ENCODE measurements at regions not wholly inside any gene's neighbourhood (a gene's known extent, or its start where the extent isn't known, plus 50 kb on each side); places are given as distances from the start of the nearest gene placed in this dataset.

GRCh38 chr9:12874395-12874794, 99.6 kb downstream of the LURAP1L start:
- no peaks in the 10 kb centered on the region for H3K36me3 ChIP-seq (ENCODE audit: insufficient read depth, low read length)

DNA sequence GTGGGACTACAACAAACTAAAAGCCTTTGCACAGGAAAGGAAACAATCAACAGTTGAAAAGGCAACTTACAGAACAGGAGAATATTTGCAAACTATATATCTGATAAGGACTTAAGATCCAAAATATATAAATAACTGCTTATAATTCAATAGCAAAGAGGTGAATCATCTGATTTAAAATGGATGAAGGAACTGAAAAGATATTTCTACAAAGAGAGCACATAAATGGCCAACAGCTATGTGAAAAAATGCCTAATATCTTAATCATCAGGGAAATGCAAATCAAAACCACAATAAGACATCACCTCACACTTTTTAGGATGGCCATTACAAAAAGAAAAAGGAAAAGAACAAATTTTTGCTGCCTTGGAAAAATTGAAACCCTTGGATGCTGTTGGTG, 100.4 kb downstream of the LURAP1L start:
- Histone ChIP-seq H3K4me2 (ENCODE audit: low read length) (no peak overlapping the region), H3K36me3 (ENCODE audit: insufficient read depth, low read length) (no peaks in the 10 kb centered on the region), H3K4me1 (ENCODE audit: control insufficient read depth, insufficient read depth, low read length) (peaks cover 17% of the 10 kb centered on the region), H3K9me3 (replicated peaks; ENCODE audit: low read length) (no peaks in the 10 kb centered on the region), H3K9ac (ENCODE audit: low read depth, low read length) (no peak overlapping the region), H3K4me3 (ENCODE audit: low read length) (no peak overlapping the region), H3K27me3 (ENCODE audit: control insufficient read depth, insufficient read depth, low read length) (no peaks in the 10 kb centered on the region)

More at GRCh38 chr9:12874395-12874794, 99.6 kb downstream of the LURAP1L start:
- peaks cover 17% of the 10 kb centered on the region for H3K4me1 ChIP-seq (ENCODE audit: control insufficient read depth, insufficient read depth, low read length)
- H3K4me2 ChIP-seq (ENCODE audit: low read length): no peak overlapping the region
- no peaks in the 10 kb centered on the region for H3K9me3 ChIP-seq (replicated peaks; ENCODE audit: low read length)
- H3K27me3 ChIP-seq (ENCODE audit: control insufficient read depth, insufficient read depth, low read length): no peaks in the 10 kb centered on the region
- H3K9ac ChIP-seq (ENCODE audit: low read depth, low read length): no peak overlapping the region
- no peak overlapping the region for H3K4me3 ChIP-seq (ENCODE audit: low read length)

DNA sequence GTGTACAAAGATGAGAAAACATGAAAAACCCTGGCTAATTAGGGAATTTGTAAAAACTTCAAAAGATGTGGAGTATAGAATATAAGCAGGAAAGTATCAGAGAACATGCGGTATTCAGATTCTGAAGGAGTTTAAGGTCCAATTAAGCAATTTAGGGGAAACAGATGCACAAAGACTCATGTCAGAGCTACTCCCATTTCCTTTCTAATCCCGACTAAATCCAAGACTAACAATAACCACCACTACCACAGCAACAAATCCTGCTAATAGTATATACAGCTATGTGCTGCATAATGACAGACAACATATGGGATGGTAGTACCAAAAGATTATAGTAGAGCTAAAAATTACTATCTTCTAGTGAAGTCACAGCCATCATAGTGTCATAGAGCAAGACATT, 102.1 kb downstream of the LURAP1L start:
- H3K4me3 ChIP-seq (ENCODE audit: low read length): no peak overlapping the region
- H3K4me2 ChIP-seq (ENCODE audit: low read length): no peak overlapping the region
- H3K9me3 ChIP-seq (replicated peaks; ENCODE audit: low read length): no peaks in the 10 kb centered on the region
- no peaks in the 10 kb centered on the region for H3K36me3 ChIP-seq (ENCODE audit: insufficient read depth, low read length)
- H3K4me1 ChIP-seq (ENCODE audit: control insufficient read depth, insufficient read depth, low read length): peaks cover 19% of the 10 kb centered on the region
- H3K9ac ChIP-seq (ENCODE audit: low read depth, low read length): no peak overlapping the region
- no peaks in the 10 kb centered on the region for H3K27me3 ChIP-seq (ENCODE audit: control insufficient read depth, insufficient read depth, low read length)

DNA sequence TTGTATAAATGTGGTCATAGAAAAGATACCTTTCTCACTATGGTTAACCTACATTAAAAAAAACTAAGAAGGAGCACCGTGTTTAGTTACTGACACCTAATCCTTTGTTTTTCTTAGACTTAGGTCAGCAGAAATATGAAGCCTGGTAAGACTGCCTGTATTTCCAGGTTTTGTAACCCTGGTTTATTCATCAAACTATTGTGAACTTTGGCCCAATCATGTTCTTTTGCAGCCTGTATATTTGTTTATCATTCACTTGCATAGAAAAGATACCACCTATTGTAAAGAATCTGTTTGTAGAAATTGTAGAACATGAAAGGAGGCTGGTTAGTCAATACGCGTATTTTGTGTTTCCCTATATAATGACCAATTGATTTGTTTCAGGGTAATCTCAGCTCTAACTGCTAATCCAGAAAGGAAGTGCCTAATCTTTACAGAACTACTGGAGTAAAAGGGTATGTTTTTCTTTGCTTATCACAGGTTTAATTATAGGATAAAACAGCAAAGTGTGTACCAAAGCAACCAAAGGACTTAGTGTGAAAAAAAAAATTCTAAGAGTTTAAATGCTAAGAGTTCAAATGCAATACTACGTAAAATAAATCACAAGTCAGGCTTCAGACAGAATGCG, 103.6 kb downstream of the LURAP1L start:
- Histone ChIP-seq H3K4me2 (ENCODE audit: low read length) (no peak overlapping the region), H3K36me3 (ENCODE audit: insufficient read depth, low read length) (no peaks in the 10 kb centered on the region)

DNA sequence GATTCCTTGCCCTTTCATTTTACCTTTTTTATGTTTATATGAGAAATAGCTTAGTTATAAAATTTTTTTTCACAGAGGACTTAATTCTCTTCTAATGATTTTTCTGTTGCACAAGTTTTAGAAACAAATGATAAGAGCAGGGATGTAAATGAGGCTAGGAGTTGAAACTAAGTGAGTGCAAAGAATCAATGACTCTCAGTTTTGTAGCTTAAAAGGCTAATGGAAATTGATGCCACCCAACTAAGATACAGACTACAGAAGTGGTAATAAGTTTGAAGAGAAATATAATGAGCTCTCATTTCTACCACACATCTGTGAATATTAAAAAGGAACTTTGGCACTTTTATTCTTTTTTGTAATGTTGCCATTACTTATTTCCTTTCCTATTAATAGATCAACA, 105.1 kb downstream of the LURAP1L start:
- H3K4me1 ChIP-seq (ENCODE audit: control insufficient read depth, insufficient read depth, low read length): peaks cover 31% of the 10 kb centered on the region
- H3K27me3 ChIP-seq (ENCODE audit: control insufficient read depth, insufficient read depth, low read length): no peaks in the 10 kb centered on the region
- no peak overlapping the region for H3K9ac ChIP-seq (ENCODE audit: low read depth, low read length)
- no peaks in the 10 kb centered on the region for H3K9me3 ChIP-seq (replicated peaks; ENCODE audit: low read length)
- H3K36me3 ChIP-seq (ENCODE audit: insufficient read depth, low read length): no peaks in the 10 kb centered on the region
- no peak overlapping the region for H3K4me3 ChIP-seq (ENCODE audit: low read length)
- no peak overlapping the region for H3K4me2 ChIP-seq (ENCODE audit: low read length)

More for the DNA sequence above, 103.6 kb downstream of the LURAP1L start:
- Histone ChIP-seq H3K4me3 (ENCODE audit: low read length) (no peak overlapping the region), H3K9me3 (replicated peaks; ENCODE audit: low read length) (no peaks in the 10 kb centered on the region), H3K27me3 (ENCODE audit: control insufficient read depth, insufficient read depth, low read length) (no peaks in the 10 kb centered on the region), H3K9ac (ENCODE audit: low read depth, low read length) (no peak overlapping the region), H3K4me1 (ENCODE audit: control insufficient read depth, insufficient read depth, low read length) (peaks cover 28% of the 10 kb centered on the region)

- Histone ChIP-seq H3K36me3 (ENCODE audit: insufficient read depth, low read length) (no peaks in the 10 kb centered on the region), H3K4me2 (ENCODE audit: low read length) (no peak overlapping the region), H3K9me3 (replicated peaks; ENCODE audit: low read length) (no peaks in the 10 kb centered on the region), H3K9ac (ENCODE audit: low read depth, low read length) (no peak overlapping the region), H3K27me3 (ENCODE audit: control insufficient read depth, insufficient read depth, low read length) (no peaks in the 10 kb centered on the region), H3K4me3 (ENCODE audit: low read length) (no peak overlapping the region), H3K4me1 (ENCODE audit: control insufficient read depth, insufficient read depth, low read length) (peaks cover 31% of the 10 kb centered on the region)
These were observed 105.7 kb downstream of the LURAP1L start for GRCh38 chr9:12880406-12881015.

DNA sequence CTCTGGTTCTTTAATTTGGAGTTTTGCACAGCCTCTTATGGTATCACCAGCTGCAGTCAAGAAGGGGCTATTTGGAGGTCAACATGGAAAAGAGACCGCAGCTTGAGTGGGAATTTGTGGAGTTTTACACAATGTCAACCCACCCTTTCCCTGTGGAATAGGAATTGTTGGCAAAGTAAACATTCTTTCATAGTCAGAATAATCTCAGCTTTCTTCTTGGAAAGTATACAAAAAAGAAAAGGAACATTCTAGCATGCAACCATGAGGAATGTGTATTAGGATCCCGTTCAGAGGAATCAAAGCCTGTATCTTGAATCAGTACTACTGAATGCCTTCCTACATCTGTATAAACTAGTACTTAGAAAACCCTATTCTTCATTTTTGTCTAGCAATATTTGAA, 107.6 kb downstream of the LURAP1L start:
- peak overlapping the region; percentile 17 for H3K9ac ChIP-seq (ENCODE audit: low read depth, low read length)
- no peaks in the 10 kb centered on the region for H3K9me3 ChIP-seq (replicated peaks; ENCODE audit: low read length)
- H3K4me1 ChIP-seq (ENCODE audit: control insufficient read depth, insufficient read depth, low read length): peaks cover 27% of the 10 kb centered on the region
- no peak overlapping the region for H3K4me3 ChIP-seq (ENCODE audit: low read length)
- no peaks in the 10 kb centered on the region for H3K27me3 ChIP-seq (ENCODE audit: control insufficient read depth, insufficient read depth, low read length)
- no peaks in the 10 kb centered on the region for H3K36me3 ChIP-seq (ENCODE audit: insufficient read depth, low read length)
- H3K4me2 ChIP-seq (ENCODE audit: low read length): peak overlapping the region; percentile 14

DNA sequence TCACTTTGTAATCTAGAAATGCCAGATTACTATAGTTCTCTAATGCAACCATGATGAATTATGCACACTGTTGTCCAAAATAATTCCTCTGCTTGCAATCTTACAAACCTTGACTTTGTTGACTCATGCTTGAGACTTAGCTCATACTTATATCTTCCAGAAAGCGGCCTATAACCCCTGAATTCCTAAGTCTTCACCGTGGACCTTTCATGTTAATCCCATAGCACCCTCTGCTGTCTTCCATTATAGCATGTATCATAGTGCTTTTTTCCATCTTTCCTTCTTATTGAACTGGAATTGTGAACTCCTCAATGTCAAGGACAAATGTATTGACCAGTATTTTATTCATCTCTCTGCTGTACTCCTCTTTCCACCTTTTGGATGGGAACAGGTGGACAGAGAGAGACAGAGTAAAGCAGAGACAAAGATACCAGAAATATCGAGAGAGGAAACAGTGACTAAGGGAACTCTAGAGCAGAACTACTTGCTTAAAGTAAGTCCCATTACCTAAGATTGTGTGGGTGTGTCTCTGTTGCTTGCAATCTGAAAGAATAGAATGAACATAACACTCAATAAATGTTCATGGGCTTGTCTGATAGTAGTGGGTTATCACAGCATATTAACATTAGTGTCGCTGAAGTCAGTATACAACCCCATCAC, 110.0 kb downstream of the LURAP1L start:
- Histone ChIP-seq H3K36me3 (ENCODE audit: insufficient read depth, low read length) (no peaks in the 10 kb centered on the region), H3K27me3 (ENCODE audit: control insufficient read depth, insufficient read depth, low read length) (no peaks in the 10 kb centered on the region), H3K9ac (ENCODE audit: low read depth, low read length) (no peak overlapping the region), H3K4me2 (ENCODE audit: low read length) (no peak overlapping the region), H3K4me1 (ENCODE audit: control insufficient read depth, insufficient read depth, low read length) (peaks cover 14% of the 10 kb centered on the region), H3K4me3 (ENCODE audit: low read length) (no peak overlapping the region), H3K9me3 (replicated peaks; ENCODE audit: low read length) (no peaks in the 10 kb centered on the region)

DNA sequence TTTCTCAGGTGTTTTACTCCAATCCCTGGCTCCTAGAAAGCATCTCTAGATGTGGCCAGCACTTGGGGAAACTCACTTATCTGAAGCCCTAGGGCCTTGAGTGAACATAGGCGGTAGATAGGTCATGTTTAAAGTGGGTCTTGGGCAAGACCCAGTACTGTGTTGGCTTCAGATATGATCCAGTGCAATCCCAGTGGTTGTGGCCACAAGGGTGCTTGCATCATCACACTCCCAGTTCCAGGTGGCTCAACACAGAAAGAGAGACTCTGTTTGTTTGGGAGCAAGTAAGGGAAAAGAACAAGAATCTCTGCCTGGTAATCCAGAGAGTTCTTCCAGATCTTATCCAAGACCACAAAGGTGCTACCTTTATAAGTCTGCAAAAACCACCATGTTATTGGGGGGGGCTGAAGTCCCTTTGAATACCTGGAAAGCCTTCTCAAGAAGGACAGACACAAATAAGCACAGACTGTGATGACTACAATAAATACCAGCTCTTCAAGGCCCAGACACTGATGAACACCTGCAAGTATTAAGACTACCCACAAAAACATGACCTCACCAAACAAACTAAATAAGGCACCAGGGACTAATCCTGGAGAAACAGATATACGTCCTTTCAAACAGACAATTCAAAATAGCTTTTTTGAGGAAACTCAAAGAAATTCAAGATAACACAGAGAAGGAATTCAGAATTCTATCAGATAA, 114.7 kb downstream of the LURAP1L start:
- H3K27me3 ChIP-seq (ENCODE audit: control insufficient read depth, insufficient read depth, low read length): no peaks in the 10 kb centered on the region

GRCh38 chr9:12891588-12891987, 116.8 kb downstream of the LURAP1L start:
- Histone ChIP-seq H3K4me2 (ENCODE audit: low read length) (no peak overlapping the region), H3K4me3 (ENCODE audit: low read length) (no peak overlapping the region), H3K9me3 (replicated peaks; ENCODE audit: low read length) (no peaks in the 10 kb centered on the region), H3K36me3 (ENCODE audit: insufficient read depth, low read length) (no peaks in the 10 kb centered on the region), H3K9ac (ENCODE audit: low read depth, low read length) (no peak overlapping the region), H3K27me3 (ENCODE audit: control insufficient read depth, insufficient read depth, low read length) (no peaks in the 10 kb centered on the region), H3K4me1 (ENCODE audit: control insufficient read depth, insufficient read depth, low read length) (no peaks in the 10 kb centered on the region)

More for the DNA sequence above, 114.7 kb downstream of the LURAP1L start:
- Histone ChIP-seq H3K4me1 (ENCODE audit: control insufficient read depth, insufficient read depth, low read length) (peaks cover 2% of the 10 kb centered on the region), H3K4me3 (ENCODE audit: low read length) (no peak overlapping the region), H3K9ac (ENCODE audit: low read depth, low read length) (no peak overlapping the region), H3K9me3 (replicated peaks; ENCODE audit: low read length) (no peaks in the 10 kb centered on the region), H3K4me2 (ENCODE audit: low read length) (no peak overlapping the region), H3K36me3 (ENCODE audit: insufficient read depth, low read length) (no peaks in the 10 kb centered on the region)

DNA sequence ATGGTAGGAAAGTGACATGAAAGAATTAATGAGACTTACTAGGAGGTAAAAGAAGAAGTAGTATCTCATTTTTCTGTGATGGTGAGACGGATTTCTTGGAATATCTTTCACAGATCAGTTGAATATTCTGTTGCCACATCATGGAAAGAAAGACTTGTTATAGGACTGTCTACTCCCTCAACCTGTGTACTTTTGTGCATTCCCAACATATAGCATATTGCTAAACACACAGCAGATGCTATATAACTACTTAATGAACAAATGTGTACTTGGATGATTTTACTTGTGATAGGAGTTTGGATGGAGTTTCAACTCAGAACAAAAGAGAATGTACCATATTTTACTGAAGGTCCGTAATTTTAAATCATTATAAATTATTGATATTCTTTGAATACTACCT, 128.5 kb downstream of the LURAP1L start:
- Histone ChIP-seq H3K36me3 (ENCODE audit: insufficient read depth, low read length) (no peaks in the 10 kb centered on the region), H3K9me3 (replicated peaks; ENCODE audit: low read length) (no peaks in the 10 kb centered on the region), H3K4me2 (ENCODE audit: low read length) (no peak overlapping the region), H3K9ac (ENCODE audit: low read depth, low read length) (no peak overlapping the region), H3K4me1 (ENCODE audit: control insufficient read depth, insufficient read depth, low read length) (no peaks in the 10 kb centered on the region), H3K4me3 (ENCODE audit: low read length) (no peak overlapping the region), H3K27me3 (ENCODE audit: control insufficient read depth, insufficient read depth, low read length) (no peaks in the 10 kb centered on the region)
